ENCODE measurements at regions not wholly inside any gene's neighbourhood (a gene's known extent, or its start where the extent isn't known, plus 50 kb on each side); places are given as distances from the start of the nearest gene placed in this dataset.

- Histone ChIP-seq H3K4me3 (ENCODE audit: low read depth, low read length) (no peak overlapping the region), H3K9me3 (ENCODE audit: severe bottlenecking) (no peaks in the 10 kb centered on the region), H3K27ac (no peak overlapping the region), H3K36me3 (no peaks in the 10 kb centered on the region), H3K27me3 (ENCODE audit: insufficient read depth, low read depth, severe bottlenecking) (no peaks in the 10 kb centered on the region)
- no peak for DNase-seq
- TF ChIP-seq CTCF (IDR thresholded peaks at IDR 0.05; ENCODE audit: low read depth, low read length), result no peak
These were observed 571.0 kb downstream of the SH2D4B start for GRCh38 chr10:81108516-81109199.

- TF ChIP-seq CTCF (IDR thresholded peaks at IDR 0.05; ENCODE audit: low read depth, low read length), result no peak
- no peaks in the 10 kb centered on the region for H3K27me3 ChIP-seq (ENCODE audit: insufficient read depth, low read depth, severe bottlenecking)
- DNase-seq, result no peak
- H3K4me3 ChIP-seq (ENCODE audit: low read depth, low read length), result no peak overlapping the region
- no peaks in the 10 kb centered on the region for H3K36me3 ChIP-seq
- no peak overlapping the region for H3K27ac ChIP-seq
- H3K9me3 ChIP-seq (ENCODE audit: severe bottlenecking), result no peaks in the 10 kb centered on the region
These were observed 571.6 kb downstream of the SH2D4B start for GRCh38 chr10:81109200-81109752.

GRCh38 chr10:81116201-81116600, 578.5 kb downstream of the SH2D4B start:
- DNase-seq, result no peak
- H3K36me3 ChIP-seq, result no peaks in the 10 kb centered on the region
- TF ChIP-seq CTCF (IDR thresholded peaks at IDR 0.05; ENCODE audit: low read depth, low read length), result no peak

GRCh38 chr10:81116990-81117389, 579.3 kb downstream of the SH2D4B start:
- H3K9me3 ChIP-seq (ENCODE audit: severe bottlenecking), result no peaks in the 10 kb centered on the region
- H3K27me3 ChIP-seq (ENCODE audit: insufficient read depth, low read depth, severe bottlenecking), result no peaks in the 10 kb centered on the region
- H3K4me3 ChIP-seq (ENCODE audit: low read depth, low read length), result no peak overlapping the region
- H3K27ac ChIP-seq, result no peak overlapping the region
- H3K36me3 ChIP-seq, result no peaks in the 10 kb centered on the region
- TF ChIP-seq CTCF (IDR thresholded peaks at IDR 0.05; ENCODE audit: low read depth, low read length), result peak; percentile 19; the same call in 1 of the 2 replicates
- DNase-seq, result no peak

More at GRCh38 chr10:81116201-81116600, 578.5 kb downstream of the SH2D4B start:
- Histone ChIP-seq H3K27me3 (ENCODE audit: insufficient read depth, low read depth, severe bottlenecking) (no peaks in the 10 kb centered on the region), H3K9me3 (ENCODE audit: severe bottlenecking) (no peaks in the 10 kb centered on the region), H3K4me3 (ENCODE audit: low read depth, low read length) (no peak overlapping the region), H3K27ac (no peak overlapping the region)

- H3K36me3 ChIP-seq, result no peaks in the 10 kb centered on the region
- no peaks in the 10 kb centered on the region for H3K9me3 ChIP-seq (ENCODE audit: severe bottlenecking)
- TF ChIP-seq CTCF (IDR thresholded peaks at IDR 0.05; ENCODE audit: low read depth, low read length), result no peak
- DNase-seq, result no peak
- no peak overlapping the region for H3K27ac ChIP-seq
- H3K4me3 ChIP-seq (ENCODE audit: low read depth, low read length), result no peak overlapping the region
- H3K27me3 ChIP-seq (ENCODE audit: insufficient read depth, low read depth, severe bottlenecking), result no peaks in the 10 kb centered on the region
These were observed 590.2 kb downstream of the SH2D4B start for GRCh38 chr10:81127931-81128330.

- Histone ChIP-seq H3K27me3 (ENCODE audit: insufficient read depth, low read depth, severe bottlenecking) (no peaks in the 10 kb centered on the region), H3K36me3 (no peaks in the 10 kb centered on the region), H3K9me3 (ENCODE audit: severe bottlenecking) (no peaks in the 10 kb centered on the region), H3K4me3 (ENCODE audit: low read depth, low read length) (no peak overlapping the region), H3K27ac (no peak overlapping the region)
- no peak for TF ChIP-seq CTCF (IDR thresholded peaks at IDR 0.05; ENCODE audit: low read depth, low read length)
- DNase-seq, result no peak
These were observed 592.3 kb downstream of the SH2D4B start for GRCh38 chr10:81130014-81130413.
